Activated CD8-positive, alpha-beta memory T cell treated with anti-CD3 and anti-CD28 coated beads, Interleukin-2, amount 50 U/mL, for 4 hours (primary cell): ENCODE measurements at regions not wholly inside any gene's neighbourhood (a gene's known extent, or its start where the extent isn't known, plus 50 kb on each side); places are given as distances from the start of the nearest gene placed in this dataset.

ENCODE experiments used
- DNase-seq: peaks from one replicate; pipeline ENCODE4 v3.0.0-alpha.2; 2020

- no peak for DNase-seq
These were observed 54.5 kb upstream of the TAGAP start for GRCh38 chr6:159099276-159099675.

DNA sequence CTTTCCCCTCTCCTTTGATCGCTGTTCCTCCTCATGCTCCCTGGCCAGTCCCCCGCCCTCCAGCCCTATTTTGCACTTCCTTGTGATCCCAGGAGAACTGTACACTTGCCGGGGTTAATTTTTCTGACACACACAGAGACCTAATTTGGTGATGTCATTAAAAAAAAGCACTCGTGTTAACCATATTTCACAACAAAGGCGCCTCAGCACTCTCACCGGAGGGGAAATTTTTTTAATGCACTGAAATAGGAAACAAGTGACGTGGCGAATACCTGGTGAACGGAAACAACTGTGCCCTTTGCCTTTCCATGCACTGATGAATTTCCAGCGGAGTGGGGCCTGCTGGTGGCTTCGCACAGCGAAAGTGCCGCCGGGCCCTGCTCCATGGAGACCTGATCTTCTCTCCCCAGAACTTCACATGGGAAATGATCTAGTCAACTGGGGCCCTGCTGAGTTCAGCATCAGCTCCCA lies 53.9 kb upstream of the TAGAP start:
- DNase-seq = peak; percentile 69

- peak; percentile 66 for DNase-seq
These were observed 52.5 kb upstream of the TAGAP start for GRCh38 chr6:159097256-159097655.

- DNase-seq = no peak
These were observed 50.8 kb upstream of the TAGAP start for GRCh38 chr6:159095616-159096015.

DNA sequence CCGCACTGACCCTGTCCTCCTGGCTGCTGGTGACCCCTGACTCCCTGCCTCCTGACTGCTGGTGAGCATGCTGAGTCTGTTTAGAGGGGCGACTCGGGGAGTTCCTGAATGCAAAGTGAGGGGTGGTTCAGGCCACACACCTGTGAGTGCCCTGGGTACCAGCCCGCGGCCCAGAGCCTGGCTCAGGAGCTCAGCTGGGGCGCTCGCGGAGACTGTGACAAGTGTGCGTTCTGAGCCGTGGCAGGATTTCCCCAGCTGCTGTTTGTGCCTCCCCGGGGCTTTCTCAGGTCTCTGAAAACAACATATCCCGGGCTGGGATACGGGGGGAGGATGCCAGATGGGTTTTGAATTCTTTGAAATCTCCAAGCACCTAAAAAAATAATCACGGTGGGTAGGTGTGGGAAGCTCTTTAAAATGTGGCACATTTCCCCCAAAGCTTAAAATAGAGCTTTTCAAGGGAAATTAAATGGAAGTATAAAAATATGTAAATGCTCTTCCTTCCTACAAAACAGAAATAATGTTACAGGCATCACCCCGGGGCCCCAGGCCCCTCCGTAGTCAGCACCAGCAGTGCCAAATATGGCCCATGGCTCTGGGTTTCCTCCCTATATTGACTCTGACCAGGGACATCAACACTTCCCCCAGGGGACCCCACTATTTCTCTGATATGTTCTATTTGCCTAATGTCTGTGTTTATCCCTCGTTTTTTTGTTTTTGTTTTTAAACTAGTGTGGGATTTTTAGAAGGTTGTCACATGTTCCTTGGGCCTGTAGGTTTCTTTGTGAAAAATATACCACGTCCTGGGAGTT lies 49.9 kb upstream of the TAGAP start:
- peak; percentile 51 for DNase-seq
